Right lobe of liver (tissue), 6 donors: ENCODE measurements at regions not wholly inside any gene's neighbourhood (a gene's known extent, or its start where the extent isn't known, plus 50 kb on each side); places are given as distances from the start of the nearest gene placed in this dataset.
"Not testable (repeated sequence)": the region's sequence is repeated elsewhere in the genome, so short reads cannot be mapped to it uniquely, and the experiment has no call there.

Experiments
- ATAC-seq, 4 donors: fragments of 200-7000 bp; cut with Tn5 transposase; one replicate each; pipeline ENCODE4 v1.9.1; 2020; ENCODE audit warnings: mild to moderate bottlenecking in 4 of 4, moderate library complexity in 4 of 4
- DNase-seq, 3 donors: peaks; one replicate each; pipeline ENCODE4 v3.0.0-alpha.2; 2020
- H3K27ac ChIP-seq, 3 donors: fragments of 200-600 bp; one replicate each; pipeline ENCODE4 v1.8.0; 2022
- H3K27me3 ChIP-seq, 2 donors: fragments of 200-600 bp; one replicate each; pipeline ENCODE4 v1.8.0; 2022
- H3K36me3 ChIP-seq, 4 donors: fragments of 200-600 bp; sonication (generic) in 1 of 4; one replicate each; pipeline versions ENCODE4 v1.5.1 to v1.8.0; 2017 to 2022; ENCODE audit warnings: control low read depth in 1 of 4
- H3K4me1 ChIP-seq, 4 donors: fragments of 200-600 bp; sonication (generic) in 1 of 4; one replicate each; pipeline versions ENCODE4 v1.5.1 to v1.8.0; 2017 to 2022; ENCODE audit warnings: control low read depth in 1 of 4
- H3K4me3 ChIP-seq, 3 donors: fragments of 200-600 bp; one replicate each; pipeline ENCODE4 v1.8.0; 2022
- H3K9me3 ChIP-seq, 4 donors: fragments of 200-600 bp; sonication (generic) in 1 of 4; one replicate each; pipeline versions ENCODE4 v1.5.1 to v1.8.0; 2017 to 2022; ENCODE audit warnings: control low read depth in 1 of 4
- POLR2A ChIP-seq: fragments of 450-650 bp; IDR thresholded peaks from one replicate; pipeline ENCODE4 v1.6.1; 2017; ENCODE audit warnings: antibody characterized with exemption, mild to moderate bottlenecking
- WGBS: methylation state at CpG from one replicate; pipeline ENCODE4 v1.1.6; 2018; ENCODE audit warnings: low coverage, low lambda C conversion rate; ENCODE audit not compliant: insufficient coverage; ENCODE audit errors: missing lambda C conversion rate; 5-methylcytosine and 5-hydroxymethylcytosine counted together
- intact Hi-C, 2 donors: fragments of 100-400 bp; cut with DNase I; formaldehyde crosslinking; loops; one replicate each; pipeline versions ENCODE4 v1.11.2 to v1.14.1; 2022
- TF ChIP-seq, protein P1 (sequence below), 4 donors: fragments of 200-600 bp in 3 of 4; fragments of 450-650 bp in 1 of 4; IDR thresholded peaks; one replicate each; pipeline versions ENCODE4 v1.5.1 to v1.8.0; 2016 to 2022; ENCODE audit warnings: antibody characterized with exemption in 4 of 4, mild to moderate bottlenecking in 2 of 4
- donor health status: DM: no; HTN: yes; CAD: no.
- donor health status: DM: no; HTN: no; CAD: no.
- donor health status: DM: no; HTN: no; CAD: no.
- donor health status: DM: no; HTN: yes; CAD: no.
- donor health status: DM: no; HTN: yes; CAD: no.

- H3K36me3 ChIP-seq, result no peaks in the 10 kb centered on the region
- ATAC-seq (peak; percentile 3 to 57 (median 36)), DNase-seq (peak in 1 of 3 donors; percentile 54)
- peaks cover 3 to 25% (median 9%) of the 10 kb centered on the region in 4 donors for H3K4me1 ChIP-seq
- H3K27ac ChIP-seq, result peak overlapping the region in 1 of 3 donors; percentile 20
- WGBS, result 65% methylated on average over 11 of the region's 12 CpGs
- H3K9me3 ChIP-seq, result no peaks in the 10 kb centered on the region
- no peak overlapping the region for H3K4me3 ChIP-seq
- no peak for TF ChIP-seq POLR2A
- TF ChIP-seq, protein P1, sequence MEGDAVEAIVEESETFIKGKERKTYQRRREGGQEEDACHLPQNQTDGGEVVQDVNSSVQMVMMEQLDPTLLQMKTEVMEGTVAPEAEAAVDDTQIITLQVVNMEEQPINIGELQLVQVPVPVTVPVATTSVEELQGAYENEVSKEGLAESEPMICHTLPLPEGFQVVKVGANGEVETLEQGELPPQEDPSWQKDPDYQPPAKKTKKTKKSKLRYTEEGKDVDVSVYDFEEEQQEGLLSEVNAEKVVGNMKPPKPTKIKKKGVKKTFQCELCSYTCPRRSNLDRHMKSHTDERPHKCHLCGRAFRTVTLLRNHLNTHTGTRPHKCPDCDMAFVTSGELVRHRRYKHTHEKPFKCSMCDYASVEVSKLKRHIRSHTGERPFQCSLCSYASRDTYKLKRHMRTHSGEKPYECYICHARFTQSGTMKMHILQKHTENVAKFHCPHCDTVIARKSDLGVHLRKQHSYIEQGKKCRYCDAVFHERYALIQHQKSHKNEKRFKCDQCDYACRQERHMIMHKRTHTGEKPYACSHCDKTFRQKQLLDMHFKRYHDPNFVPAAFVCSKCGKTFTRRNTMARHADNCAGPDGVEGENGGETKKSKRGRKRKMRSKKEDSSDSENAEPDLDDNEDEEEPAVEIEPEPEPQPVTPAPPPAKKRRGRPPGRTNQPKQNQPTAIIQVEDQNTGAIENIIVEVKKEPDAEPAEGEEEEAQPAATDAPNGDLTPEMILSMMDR (IDR thresholded peaks at IDR 0.05), result no peak
- intact Hi-C loops, result no loop called here
- no peaks in the 10 kb centered on the region for H3K27me3 ChIP-seq
Observed at GRCh38 chr20:6697228-6697972, 70.1 kb upstream of the BMP2 start.

GRCh38 chr20:6696001-6696400, 71.5 kb upstream of the BMP2 start:
- Histone ChIP-seq H3K27me3 (no peaks in the 10 kb centered on the region), H3K9me3 (no peaks in the 10 kb centered on the region), H3K36me3 (no peaks in the 10 kb centered on the region), H3K4me3 (no peak overlapping the region), H3K27ac (no peak overlapping the region), H3K4me1 (peaks cover 0 to 23% (median 6%) of the 10 kb centered on the region in 4 donors)
- no peak for TF ChIP-seq POLR2A
- TF ChIP-seq, protein P1 (IDR thresholded peaks at IDR 0.05), result no peak
- DNase-seq (no peak), ATAC-seq (no peak)
- intact Hi-C loops, result no loop called here
- WGBS, result 66% methylated on average over 2 of the region's 4 CpGs

DNA sequence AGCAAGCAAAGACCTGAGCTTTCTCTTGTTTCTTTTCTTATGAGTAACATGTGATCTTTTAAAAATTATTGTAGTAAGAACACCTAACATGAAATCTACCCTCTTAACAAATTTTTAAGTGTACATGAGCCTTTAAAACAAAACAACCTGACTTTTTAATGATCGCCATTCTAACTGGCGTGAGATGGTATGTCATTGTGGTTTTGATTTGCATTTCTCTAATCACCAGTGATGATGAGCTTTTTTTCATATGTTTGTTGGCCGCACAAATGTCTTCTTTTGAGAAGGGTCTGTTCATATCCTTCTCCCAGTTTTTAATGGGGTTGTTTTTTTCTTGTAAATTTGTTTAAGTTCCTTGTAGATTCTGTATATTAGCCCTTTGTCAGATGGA, 73.7 kb upstream of the BMP2 start:
- H3K27ac ChIP-seq, intact Hi-C loops, H3K9me3 ChIP-seq, H3K27me3 ChIP-seq, ATAC-seq, DNase-seq, H3K4me3 ChIP-seq, H3K36me3 ChIP-seq: not testable (repeated sequence)
- H3K4me1 ChIP-seq, result peaks cover 0 to 11% (median 6%) of the 10 kb centered on the region in 4 donors
- 88% methylated on average over 3 of the region's 3 CpGs for WGBS

DNA sequence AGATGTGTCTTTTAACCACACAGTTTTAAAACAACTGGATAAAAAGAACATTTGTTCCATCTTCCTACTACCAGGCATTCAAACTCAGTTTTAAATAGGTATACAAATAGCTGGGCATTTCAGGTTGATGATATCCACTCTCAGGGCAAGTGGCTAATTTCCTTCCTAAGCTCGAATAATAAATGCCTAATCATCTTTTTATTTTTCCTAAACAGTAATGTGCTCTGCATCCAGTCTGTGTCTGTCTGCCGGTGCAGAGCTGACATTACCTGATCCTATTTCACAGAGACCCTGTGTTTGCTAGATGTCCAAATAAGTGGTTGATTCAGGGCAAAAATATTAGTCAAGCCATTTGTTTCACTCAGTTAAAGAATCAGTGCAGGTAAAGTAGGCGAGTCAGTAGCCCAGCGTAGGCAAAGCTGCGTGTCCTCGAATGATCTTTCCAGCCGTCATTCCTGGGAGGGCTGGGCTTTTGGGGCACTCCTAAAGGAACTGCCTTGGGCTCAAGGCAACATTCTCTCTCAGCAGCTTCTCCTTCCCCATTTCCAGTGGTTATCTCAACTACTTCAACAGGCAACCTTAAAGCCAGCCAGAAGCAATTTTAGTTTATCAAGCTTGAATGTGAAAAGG, 74.2 kb upstream of the BMP2 start:
- ATAC-seq (no peak), DNase-seq (no peak)
- Histone ChIP-seq H3K4me1 (peaks cover 0 to 11% (median 6%) of the 10 kb centered on the region in 4 donors), H3K27ac (no peak overlapping the region), H3K9me3 (no peaks in the 10 kb centered on the region), H3K27me3 (no peaks in the 10 kb centered on the region), H3K4me3 (no peak overlapping the region), H3K36me3 (no peaks in the 10 kb centered on the region)
- 87% methylated on average over 7 of the region's 7 CpGs for WGBS
- intact Hi-C loops, result no loop called here
- TF ChIP-seq POLR2A, result no peak
- TF ChIP-seq, protein P1 (IDR thresholded peaks at IDR 0.05), result no peak

DNA sequence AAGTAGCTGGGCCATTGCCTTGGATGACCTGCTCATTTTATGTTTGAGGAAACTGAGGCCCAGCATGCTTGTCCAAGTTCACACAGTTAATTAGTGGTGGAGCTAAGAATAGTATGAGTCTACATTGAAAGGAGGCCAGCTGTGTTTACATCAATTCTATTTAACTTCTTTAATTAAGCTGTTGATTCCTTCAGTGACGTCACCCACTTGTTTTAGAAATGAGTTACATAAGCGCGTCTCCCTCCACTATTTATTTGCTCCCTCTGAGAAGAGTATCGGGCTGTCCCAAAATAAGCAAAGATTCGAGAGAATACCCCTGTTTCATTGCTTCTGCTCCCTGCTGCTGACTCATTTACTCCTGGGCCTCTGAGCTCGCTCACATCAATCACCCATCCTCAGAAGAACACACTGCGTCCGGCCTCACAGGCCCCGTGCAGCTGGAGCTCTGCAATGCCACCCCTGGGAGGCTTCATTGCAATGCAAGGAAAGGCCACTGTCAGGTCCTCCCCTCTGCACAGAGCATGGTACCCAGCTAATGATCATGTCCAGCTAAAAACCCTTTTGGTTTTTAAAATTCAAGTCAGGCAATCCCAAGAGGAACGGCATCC, 74.8 kb upstream of the BMP2 start:
- no peaks in the 10 kb centered on the region for H3K27me3 ChIP-seq
- TF ChIP-seq, protein P1 (IDR thresholded peaks at IDR 0.05), result no peak
- peaks cover 0 to 9% (median 3%) of the 10 kb centered on the region in 4 donors for H3K4me1 ChIP-seq
- DNase-seq (no peak), ATAC-seq (peak in 1 of 4 donors; percentile 40)
- intact Hi-C loops, result no loop called here
- H3K36me3 ChIP-seq, result no peaks in the 10 kb centered on the region
- H3K9me3 ChIP-seq, result no peaks in the 10 kb centered on the region
- no peak overlapping the region for H3K27ac ChIP-seq
- 75% methylated on average over 7 of the region's 10 CpGs for WGBS
- no peak overlapping the region for H3K4me3 ChIP-seq
